ENCODE measurements at regions not wholly inside any gene's neighbourhood (a gene's known extent, or its start where the extent isn't known, plus 50 kb on each side); places are given as distances from the start of the nearest gene placed in this dataset.

DNA sequence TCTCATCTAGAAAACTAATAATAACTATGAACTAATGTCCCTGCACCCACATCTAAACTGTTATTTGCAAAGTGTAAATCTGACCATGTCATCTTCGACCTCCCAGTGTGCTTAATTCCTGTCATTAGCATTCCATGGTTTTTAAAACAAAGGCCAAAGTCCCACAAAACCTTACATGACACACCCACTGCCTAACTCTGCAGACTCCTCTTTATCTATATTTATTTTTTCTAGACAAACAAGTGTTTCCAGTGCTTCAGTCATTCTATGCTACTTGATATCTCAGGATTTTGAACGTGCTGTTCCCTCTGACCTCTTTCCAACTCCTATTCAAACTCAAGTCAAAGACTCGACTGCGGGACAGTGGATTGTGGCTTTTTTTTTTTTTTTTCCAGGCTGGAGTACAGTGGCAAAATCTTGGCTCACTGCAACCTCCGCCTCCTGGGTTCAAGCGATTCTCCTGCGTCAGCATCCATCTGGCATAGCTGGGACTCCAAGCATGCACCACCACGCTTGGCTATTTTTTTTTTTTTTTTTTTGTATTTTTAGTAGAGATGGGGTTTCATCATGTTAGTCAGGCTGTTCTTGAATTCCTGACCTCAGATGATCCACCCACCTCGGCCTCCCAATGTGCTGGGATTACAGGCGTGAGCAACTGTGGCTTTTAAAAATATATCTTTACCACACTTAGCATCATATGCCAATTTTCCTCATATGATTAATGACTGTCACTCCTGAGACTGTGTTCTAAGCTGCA lies 1511.0 kb downstream of the ARAP2 start:
- TF ChIP-seq TEAD4 (IDR thresholded peaks at IDR 0.05) (peak; percentile 38; the same call in 1 of the 2 replicates), ZBTB7A (IDR thresholded peaks at IDR 0.05; ENCODE audit: low read depth) (no peak)

DNA sequence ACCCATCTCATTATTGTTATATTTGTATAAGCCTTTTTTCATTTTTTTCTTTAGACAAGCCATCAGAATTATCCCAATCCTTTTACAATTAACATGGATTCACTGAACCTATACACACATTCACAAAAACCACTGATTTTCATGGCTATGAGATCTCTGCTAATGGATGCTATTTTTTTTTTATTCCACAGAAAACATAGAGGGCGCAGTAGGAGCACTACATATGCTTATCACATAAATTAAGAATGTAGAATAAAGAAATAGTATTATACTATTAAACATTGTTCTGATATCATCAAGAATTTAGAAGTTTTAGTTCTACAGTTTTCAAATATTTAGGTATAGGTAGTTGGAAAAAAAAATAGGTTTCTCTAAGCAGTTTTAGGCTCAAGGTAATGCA lies 1477.4 kb downstream of the ARAP2 start:
- TF ChIP-seq RAD21 (IDR thresholded peaks at IDR 0.05; ENCODE audit: low read depth) (peak; percentile 15; the same call in 1 of the 2 replicates), TCF12 (IDR thresholded peaks at IDR 0.05; ENCODE audit: low read depth) (no peak)

DNA sequence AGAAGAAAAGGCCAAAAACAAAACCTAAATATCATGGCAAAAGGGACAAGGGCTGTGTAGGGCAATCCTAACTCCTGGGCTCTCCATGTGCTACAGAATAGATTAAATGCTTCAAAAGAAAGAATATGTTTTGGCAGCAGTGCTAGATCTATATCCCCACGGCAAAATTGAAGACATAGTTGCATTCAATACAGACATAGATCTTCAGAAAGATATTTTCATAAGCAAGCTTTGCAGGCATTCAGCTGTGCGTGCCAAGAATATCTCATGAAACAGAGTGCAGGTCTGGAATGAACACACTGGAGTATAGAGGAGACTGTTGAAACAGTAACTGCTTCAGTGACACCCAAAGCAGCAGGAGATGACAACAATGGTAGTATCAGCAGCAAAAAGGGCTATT lies 1476.9 kb downstream of the ARAP2 start:
- TF ChIP-seq TEAD4 (IDR thresholded peaks at IDR 0.05), result no peak

DNA sequence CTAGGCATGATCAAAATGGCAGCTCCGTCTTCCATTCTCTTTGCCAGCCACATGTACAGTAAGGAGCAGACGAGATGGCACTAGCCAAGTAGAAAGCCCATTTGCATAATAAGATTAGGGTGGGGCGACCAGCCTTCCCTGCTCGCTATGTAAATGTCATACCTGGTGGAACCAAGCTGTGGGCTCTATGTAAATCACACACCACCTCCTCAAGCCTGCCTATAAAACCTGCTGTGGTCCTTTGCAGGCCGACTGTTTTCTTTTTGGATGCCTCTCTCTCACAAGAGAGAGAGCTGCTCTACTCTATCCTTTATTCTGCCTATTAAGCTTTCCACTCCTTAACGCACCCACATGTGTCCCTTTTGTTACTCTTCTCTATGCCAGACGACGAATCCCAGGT lies 1472.7 kb downstream of the ARAP2 start:
- TF ChIP-seq TEAD4 (IDR thresholded peaks at IDR 0.05) (no peak), TCF12 (IDR thresholded peaks at IDR 0.05; ENCODE audit: low read depth) (no peak), RAD21 (IDR thresholded peaks at IDR 0.05; ENCODE audit: low read depth) (no peak), NFIC (IDR thresholded peaks at IDR 0.05) (no peak), ZBTB7A (IDR thresholded peaks at IDR 0.05; ENCODE audit: low read depth) (no peak), YY1 (IDR thresholded peaks at IDR 0.05; ENCODE audit: low read depth) (no peak), CEBPB (IDR thresholded peaks at IDR 0.05) (no peak), FOXM1 (IDR thresholded peaks at IDR 0.05; ENCODE audit: borderline replicate concordance, low read depth) (no peak), TAF1 (IDR thresholded peaks at IDR 0.05; ENCODE audit: low read depth) (no peak), EP300 (IDR thresholded peaks at IDR 0.05; ENCODE audit: borderline replicate concordance) (no peak), CREB1 (IDR thresholded peaks at IDR 0.05; ENCODE audit: low read depth) (no peak)
- TF ChIP-seq, protein P1, sequence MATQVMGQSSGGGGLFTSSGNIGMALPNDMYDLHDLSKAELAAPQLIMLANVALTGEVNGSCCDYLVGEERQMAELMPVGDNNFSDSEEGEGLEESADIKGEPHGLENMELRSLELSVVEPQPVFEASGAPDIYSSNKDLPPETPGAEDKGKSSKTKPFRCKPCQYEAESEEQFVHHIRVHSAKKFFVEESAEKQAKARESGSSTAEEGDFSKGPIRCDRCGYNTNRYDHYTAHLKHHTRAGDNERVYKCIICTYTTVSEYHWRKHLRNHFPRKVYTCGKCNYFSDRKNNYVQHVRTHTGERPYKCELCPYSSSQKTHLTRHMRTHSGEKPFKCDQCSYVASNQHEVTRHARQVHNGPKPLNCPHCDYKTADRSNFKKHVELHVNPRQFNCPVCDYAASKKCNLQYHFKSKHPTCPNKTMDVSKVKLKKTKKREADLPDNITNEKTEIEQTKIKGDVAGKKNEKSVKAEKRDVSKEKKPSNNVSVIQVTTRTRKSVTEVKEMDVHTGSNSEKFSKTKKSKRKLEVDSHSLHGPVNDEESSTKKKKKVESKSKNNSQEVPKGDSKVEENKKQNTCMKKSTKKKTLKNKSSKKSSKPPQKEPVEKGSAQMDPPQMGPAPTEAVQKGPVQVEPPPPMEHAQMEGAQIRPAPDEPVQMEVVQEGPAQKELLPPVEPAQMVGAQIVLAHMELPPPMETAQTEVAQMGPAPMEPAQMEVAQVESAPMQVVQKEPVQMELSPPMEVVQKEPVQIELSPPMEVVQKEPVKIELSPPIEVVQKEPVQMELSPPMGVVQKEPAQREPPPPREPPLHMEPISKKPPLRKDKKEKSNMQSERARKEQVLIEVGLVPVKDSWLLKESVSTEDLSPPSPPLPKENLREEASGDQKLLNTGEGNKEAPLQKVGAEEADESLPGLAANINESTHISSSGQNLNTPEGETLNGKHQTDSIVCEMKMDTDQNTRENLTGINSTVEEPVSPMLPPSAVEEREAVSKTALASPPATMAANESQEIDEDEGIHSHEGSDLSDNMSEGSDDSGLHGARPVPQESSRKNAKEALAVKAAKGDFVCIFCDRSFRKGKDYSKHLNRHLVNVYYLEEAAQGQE (IDR thresholded peaks at IDR 0.05; ENCODE audit: low read depth), result no peak
- TF ChIP-seq, protein P2, sequence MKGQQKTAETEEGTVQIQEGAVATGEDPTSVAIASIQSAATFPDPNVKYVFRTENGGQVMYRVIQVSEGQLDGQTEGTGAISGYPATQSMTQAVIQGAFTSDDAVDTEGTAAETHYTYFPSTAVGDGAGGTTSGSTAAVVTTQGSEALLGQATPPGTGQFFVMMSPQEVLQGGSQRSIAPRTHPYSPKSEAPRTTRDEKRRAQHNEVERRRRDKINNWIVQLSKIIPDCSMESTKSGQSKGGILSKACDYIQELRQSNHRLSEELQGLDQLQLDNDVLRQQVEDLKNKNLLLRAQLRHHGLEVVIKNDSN (IDR thresholded peaks at IDR 0.05), result no peak
- TF ChIP-seq, protein P3, sequence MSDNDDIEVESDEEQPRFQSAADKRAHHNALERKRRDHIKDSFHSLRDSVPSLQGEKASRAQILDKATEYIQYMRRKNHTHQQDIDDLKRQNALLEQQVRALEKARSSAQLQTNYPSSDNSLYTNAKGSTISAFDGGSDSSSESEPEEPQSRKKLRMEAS (IDR thresholded peaks at IDR 0.05), result no peak

DNA sequence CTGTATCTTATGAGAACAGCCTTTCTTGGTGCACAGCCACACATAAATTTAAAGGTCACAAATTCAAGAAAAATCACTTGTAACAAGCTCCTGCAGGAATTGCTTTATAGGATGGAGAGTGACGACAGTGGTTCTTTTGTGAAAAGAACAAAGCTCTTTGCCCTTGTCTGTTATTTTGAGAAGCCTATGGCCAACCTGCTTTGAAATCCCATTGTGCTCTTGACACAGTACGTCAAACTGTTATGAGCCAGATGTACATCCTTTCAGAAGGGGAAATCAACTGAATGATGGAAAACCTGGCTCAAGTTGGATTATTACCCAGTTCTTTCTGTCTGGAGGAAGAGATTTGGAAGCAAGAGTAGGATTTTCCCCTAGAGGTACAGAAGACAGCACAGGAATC lies 1454.2 kb downstream of the ARAP2 start:
- no peak for TF ChIP-seq EGR1 (IDR thresholded peaks at IDR 0.05)
- TF ChIP-seq, protein P3 (IDR thresholded peaks at IDR 0.05), result no peak
- no peak for TF ChIP-seq FOXM1 (IDR thresholded peaks at IDR 0.05; ENCODE audit: borderline replicate concordance, low read depth)
- TF ChIP-seq CEBPB (IDR thresholded peaks at IDR 0.05), result no peak
- TF ChIP-seq EP300 (IDR thresholded peaks at IDR 0.05; ENCODE audit: borderline replicate concordance), result no peak
- TF ChIP-seq, protein P2 (IDR thresholded peaks at IDR 0.05), result no peak
- TF ChIP-seq, protein P1 (IDR thresholded peaks at IDR 0.05; ENCODE audit: low read depth), result no peak
- no peak for TF ChIP-seq TAF1 (IDR thresholded peaks at IDR 0.05; ENCODE audit: low read depth)
- TF ChIP-seq TEAD4 (IDR thresholded peaks at IDR 0.05), result no peak

DNA sequence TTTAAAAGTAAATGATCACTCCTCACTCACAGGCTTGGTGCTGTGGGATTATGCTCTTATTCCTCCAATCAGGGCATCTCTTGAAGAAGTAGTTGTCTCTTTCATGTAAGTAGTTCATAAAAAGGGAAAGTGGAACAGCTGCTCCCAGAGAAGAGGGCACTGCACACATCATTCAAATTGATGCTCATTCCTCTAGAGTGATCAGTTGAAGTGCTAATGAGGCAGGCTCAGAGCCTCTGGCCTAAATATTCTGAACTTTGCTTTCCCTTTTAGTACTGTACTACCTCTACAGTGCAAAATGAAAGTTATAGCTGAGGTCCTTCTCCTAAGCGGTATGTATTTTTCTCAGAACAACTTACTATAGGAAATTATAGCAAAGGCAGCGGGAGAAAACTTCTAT lies 1453.1 kb downstream of the ARAP2 start:
- TF ChIP-seq, protein P1 (IDR thresholded peaks at IDR 0.05; ENCODE audit: low read depth), result no peak
- no peak for TF ChIP-seq EP300 (IDR thresholded peaks at IDR 0.05; ENCODE audit: borderline replicate concordance)
- no peak for TF ChIP-seq TEAD4 (IDR thresholded peaks at IDR 0.05)
- TF ChIP-seq CREB1 (IDR thresholded peaks at IDR 0.05; ENCODE audit: low read depth), result no peak
- no peak for TF ChIP-seq TCF12 (IDR thresholded peaks at IDR 0.05; ENCODE audit: low read depth)
- no peak for TF ChIP-seq RAD21 (IDR thresholded peaks at IDR 0.05; ENCODE audit: low read depth)
- TF ChIP-seq FOXM1 (IDR thresholded peaks at IDR 0.05; ENCODE audit: borderline replicate concordance, low read depth), result no peak
- no peak for TF ChIP-seq CEBPB (IDR thresholded peaks at IDR 0.05)
- TF ChIP-seq TAF1 (IDR thresholded peaks at IDR 0.05; ENCODE audit: low read depth), result no peak
- no peak for TF ChIP-seq NFIC (IDR thresholded peaks at IDR 0.05)
- TF ChIP-seq, protein P2 (IDR thresholded peaks at IDR 0.05), result no peak
- no peak for TF ChIP-seq EGR1 (IDR thresholded peaks at IDR 0.05)
